OCI-LY7 (cell line): ENCODE measurements at regions not wholly inside any gene's neighbourhood (a gene's known extent, or its start where the extent isn't known, plus 50 kb on each side); places are given as distances from the start of the nearest gene placed in this dataset.

Experiments
- EZH2phosphoT487 ChIP-seq: fragments of 200-600 bp; sonication (generic); IDR thresholded peaks from 2 replicates; pipeline ENCODE4 v1.6.1; 2018; ENCODE audit warnings: low read depth, borderline replicate concordance, mild to moderate bottlenecking, mixed run types, antibody characterized with exemption, low read length, moderate library complexity, mixed read lengths
- TF ChIP-seq, protein P1 (sequence below): fragments of 200-600 bp; sonication (generic); conservative IDR thresholded peaks from 2 replicates; pipeline ENCODE4 v1.5.1; 2014; ENCODE audit warnings: mild to moderate bottlenecking, antibody characterized with exemption, low read length, moderate library complexity, mixed read lengths

DNA sequence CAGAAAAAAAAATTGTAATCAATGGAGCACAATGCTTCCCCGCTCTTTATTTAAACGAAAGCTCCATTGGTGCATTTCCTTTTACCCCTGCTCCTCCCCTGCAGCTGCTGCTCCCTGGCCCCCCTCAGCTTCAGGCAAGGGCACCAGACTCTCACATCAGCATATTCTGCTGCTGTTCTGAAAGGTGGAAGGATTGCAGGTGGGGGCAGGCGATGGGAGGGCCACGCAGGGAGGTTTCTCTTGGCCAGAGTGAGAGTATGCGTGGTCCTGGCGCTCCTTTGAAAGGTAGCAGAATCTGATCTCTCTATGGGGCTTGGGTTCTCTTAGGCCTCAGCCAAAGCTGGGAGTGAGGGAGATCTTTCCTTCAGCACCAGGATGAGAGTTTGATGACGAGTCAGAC, 240.9 kb upstream of the CADM1 start:
- TF ChIP-seq, protein P1, sequence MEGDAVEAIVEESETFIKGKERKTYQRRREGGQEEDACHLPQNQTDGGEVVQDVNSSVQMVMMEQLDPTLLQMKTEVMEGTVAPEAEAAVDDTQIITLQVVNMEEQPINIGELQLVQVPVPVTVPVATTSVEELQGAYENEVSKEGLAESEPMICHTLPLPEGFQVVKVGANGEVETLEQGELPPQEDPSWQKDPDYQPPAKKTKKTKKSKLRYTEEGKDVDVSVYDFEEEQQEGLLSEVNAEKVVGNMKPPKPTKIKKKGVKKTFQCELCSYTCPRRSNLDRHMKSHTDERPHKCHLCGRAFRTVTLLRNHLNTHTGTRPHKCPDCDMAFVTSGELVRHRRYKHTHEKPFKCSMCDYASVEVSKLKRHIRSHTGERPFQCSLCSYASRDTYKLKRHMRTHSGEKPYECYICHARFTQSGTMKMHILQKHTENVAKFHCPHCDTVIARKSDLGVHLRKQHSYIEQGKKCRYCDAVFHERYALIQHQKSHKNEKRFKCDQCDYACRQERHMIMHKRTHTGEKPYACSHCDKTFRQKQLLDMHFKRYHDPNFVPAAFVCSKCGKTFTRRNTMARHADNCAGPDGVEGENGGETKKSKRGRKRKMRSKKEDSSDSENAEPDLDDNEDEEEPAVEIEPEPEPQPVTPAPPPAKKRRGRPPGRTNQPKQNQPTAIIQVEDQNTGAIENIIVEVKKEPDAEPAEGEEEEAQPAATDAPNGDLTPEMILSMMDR: no peak
- no peak for TF ChIP-seq EZH2phosphoT487
